Endodermal cell (in vitro differentiated cells): ENCODE measurements at regions not wholly inside any gene's neighbourhood (a gene's known extent, or its start where the extent isn't known, plus 50 kb on each side); places are given as distances from the start of the nearest gene placed in this dataset.

ENCODE experiments used
- DNase-seq: peaks from one replicate; pipeline ENCODE4 v3.0.0-alpha.2; 2017
- H3K27ac ChIP-seq: 2 replicates; pipeline ENCODE4 v1.5.1; 2013; ENCODE audit warnings: mild to moderate bottlenecking, low read depth, low read length, moderate library complexity
- H3K27me3 ChIP-seq: 2 replicates; pipeline ENCODE4 v1.6.1; 2013; ENCODE audit warnings: mild to moderate bottlenecking, low read length, moderate library complexity; ENCODE audit not compliant: insufficient read depth, control insufficient read depth, poor library complexity, severe bottlenecking
- H3K36me3 ChIP-seq: 2 replicates; pipeline ENCODE4 v1.7.0; 2013; ENCODE audit warnings: mild to moderate bottlenecking, low read length, moderate library complexity; ENCODE audit not compliant: control insufficient read depth, insufficient read depth
- H3K4me1 ChIP-seq: one replicate; pipeline ENCODE4 v1.7.0; 2013; ENCODE audit warnings: low read length; ENCODE audit not compliant: control insufficient read depth, insufficient read depth
- H3K4me3 ChIP-seq: 2 replicates; pipeline ENCODE4 v1.5.1; 2013; ENCODE audit warnings: mild to moderate bottlenecking, low read length, moderate library complexity
- H3K9ac ChIP-seq: 2 replicates; pipeline ENCODE4 v1.6.1; 2013; ENCODE audit warnings: mild to moderate bottlenecking, low read length, moderate library complexity; ENCODE audit not compliant: poor library complexity, severe bottlenecking; ENCODE audit errors: extremely low read depth
- H3K9me3 ChIP-seq: 2 replicates; pipeline ENCODE4 v1.6.1; 2013; ENCODE audit warnings: mild to moderate bottlenecking, low read length, moderate library complexity; ENCODE audit not compliant: control insufficient read depth
- H3K27ac Mint-ChIP-seq: 2 replicates; pipeline ENCODE4 v1.8.0; 2020; ENCODE audit warnings: mixed read lengths
- H3K27me3 Mint-ChIP-seq: 2 replicates; pipeline ENCODE4 v1.8.0; 2021; ENCODE audit warnings: mild to moderate bottlenecking, mixed read lengths; ENCODE audit not compliant: insufficient read depth
- H3K36me3 Mint-ChIP-seq: 2 replicates; pipeline ENCODE4 v1.8.0; 2020; ENCODE audit warnings: low read depth, mixed read lengths
- H3K4me1 Mint-ChIP-seq: 2 replicates; pipeline ENCODE4 v1.8.0; 2020; ENCODE audit warnings: mixed read lengths
- H3K4me3 Mint-ChIP-seq: 2 replicates; pipeline ENCODE4 v1.8.0; 2020; ENCODE audit warnings: mild to moderate bottlenecking, moderate library complexity, mixed read lengths
- H3K9me3 Mint-ChIP-seq: 2 replicates; pipeline ENCODE4 v1.8.0; 2020; ENCODE audit warnings: mild to moderate bottlenecking, mixed read lengths
- WGBS, 2 experiments: methylation state at CpG; one replicate each; pipeline versions ENCODE4 v1.1.5 to v1.1.7; 2013; ENCODE audit warnings: missing lambda C conversion rate in 2 of 2, mixed read lengths in 1 of 2; ENCODE audit not compliant: insufficient coverage in 1 of 2, insufficient read length in 1 of 2; 5-methylcytosine and 5-hydroxymethylcytosine counted together
- TF ChIP-seq, protein P1 (sequence below): fragments of 200-600 bp; sonication (generic); conservative IDR thresholded peaks from 2 replicates; pipeline ENCODE4 v1.5.0; 2021; ENCODE audit warnings: antibody characterized with exemption, mild to moderate bottlenecking

- H3K27me3 Mint-ChIP-seq = no peaks in the 10 kb centered on the region
- TF ChIP-seq, protein P1, sequence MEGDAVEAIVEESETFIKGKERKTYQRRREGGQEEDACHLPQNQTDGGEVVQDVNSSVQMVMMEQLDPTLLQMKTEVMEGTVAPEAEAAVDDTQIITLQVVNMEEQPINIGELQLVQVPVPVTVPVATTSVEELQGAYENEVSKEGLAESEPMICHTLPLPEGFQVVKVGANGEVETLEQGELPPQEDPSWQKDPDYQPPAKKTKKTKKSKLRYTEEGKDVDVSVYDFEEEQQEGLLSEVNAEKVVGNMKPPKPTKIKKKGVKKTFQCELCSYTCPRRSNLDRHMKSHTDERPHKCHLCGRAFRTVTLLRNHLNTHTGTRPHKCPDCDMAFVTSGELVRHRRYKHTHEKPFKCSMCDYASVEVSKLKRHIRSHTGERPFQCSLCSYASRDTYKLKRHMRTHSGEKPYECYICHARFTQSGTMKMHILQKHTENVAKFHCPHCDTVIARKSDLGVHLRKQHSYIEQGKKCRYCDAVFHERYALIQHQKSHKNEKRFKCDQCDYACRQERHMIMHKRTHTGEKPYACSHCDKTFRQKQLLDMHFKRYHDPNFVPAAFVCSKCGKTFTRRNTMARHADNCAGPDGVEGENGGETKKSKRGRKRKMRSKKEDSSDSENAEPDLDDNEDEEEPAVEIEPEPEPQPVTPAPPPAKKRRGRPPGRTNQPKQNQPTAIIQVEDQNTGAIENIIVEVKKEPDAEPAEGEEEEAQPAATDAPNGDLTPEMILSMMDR = no peak
- H3K4me3 Mint-ChIP-seq = no peak overlapping the region
- H3K27ac Mint-ChIP-seq = no peak overlapping the region
- H3K9me3 ChIP-seq = peaks cover 14% of the 10 kb centered on the region
- H3K27ac ChIP-seq = no peak overlapping the region
- no peaks in the 10 kb centered on the region for H3K36me3 ChIP-seq
- H3K9me3 Mint-ChIP-seq = peaks cover 11% of the 10 kb centered on the region
- peaks cover 2% of the 10 kb centered on the region for H3K4me1 Mint-ChIP-seq
- no peaks in the 10 kb centered on the region for H3K4me1 ChIP-seq
- H3K27me3 ChIP-seq = no peaks in the 10 kb centered on the region
- no peak overlapping the region for H3K9ac ChIP-seq
- 76 to 100% methylated on average over 1 of the region's 1 CpG for WGBS, 2 experiments
- H3K36me3 Mint-ChIP-seq = no peaks in the 10 kb centered on the region
- no peak for DNase-seq
- H3K4me3 ChIP-seq = no peak overlapping the region
Observed at GRCh38 chr21:17195351-17195750, 317.5 kb upstream of the CXADR start.

DNA sequence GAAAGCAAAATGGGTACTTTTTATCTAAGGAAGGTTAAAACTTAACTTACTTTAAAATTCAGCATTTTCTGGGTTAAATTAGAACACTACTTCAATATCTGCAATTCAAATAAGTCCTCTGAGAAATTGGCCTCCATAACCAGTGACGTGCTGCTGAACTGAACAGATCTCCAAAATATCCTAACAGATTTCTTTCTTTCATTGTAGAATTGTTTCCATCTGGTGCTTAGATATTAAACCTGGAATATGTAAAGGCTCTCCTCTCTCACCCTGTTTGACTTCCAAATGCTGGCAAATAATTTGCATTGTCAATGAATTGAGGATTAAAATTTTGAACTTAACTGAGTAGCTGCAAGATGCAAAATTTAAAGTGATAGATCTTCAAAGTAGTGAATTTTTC, 316.9 kb upstream of the CXADR start:
- Histone ChIP-seq H3K27me3 (no peaks in the 10 kb centered on the region), H3K27ac (no peak overlapping the region), H3K4me1 (no peaks in the 10 kb centered on the region), H3K9ac (no peak overlapping the region), H3K36me3 (no peaks in the 10 kb centered on the region), H3K9me3 (peaks cover 9% of the 10 kb centered on the region), H3K4me3 (no peak overlapping the region)
- Mint-ChIP-seq H3K27me3 (no peaks in the 10 kb centered on the region), H3K36me3 (no peaks in the 10 kb centered on the region), H3K4me1 (peaks cover 5% of the 10 kb centered on the region), H3K4me3 (no peak overlapping the region), H3K9me3 (peaks cover 8% of the 10 kb centered on the region), H3K27ac (no peak overlapping the region)
- WGBS, 2 experiments = 93% methylated on average over 1 of the region's 1 CpG; no CpG with 5 or more reads in 1 of the 2 experiments
- DNase-seq = no peak
- TF ChIP-seq, protein P1 = no peak

DNA sequence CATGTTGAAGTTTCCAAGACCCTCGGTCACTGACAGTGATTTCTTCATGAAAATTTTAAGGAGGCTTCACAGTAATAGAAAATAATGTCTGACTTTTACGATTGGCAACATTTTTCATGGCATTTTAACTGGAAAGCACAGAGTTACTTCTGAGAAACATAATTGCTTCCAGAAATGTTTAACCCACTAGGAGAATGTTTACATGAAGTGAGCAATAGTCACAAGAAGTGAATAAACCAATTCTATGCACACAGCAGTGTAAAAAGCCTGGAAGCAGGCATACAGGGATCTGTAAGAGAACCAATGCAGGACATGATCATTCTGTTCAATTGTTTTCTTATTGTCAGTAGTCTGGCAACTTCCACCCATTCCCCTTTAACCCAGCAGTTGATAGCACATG, 316.2 kb upstream of the CXADR start:
- H3K4me3 Mint-ChIP-seq = no peak overlapping the region
- H3K36me3 Mint-ChIP-seq = no peaks in the 10 kb centered on the region
- H3K27ac Mint-ChIP-seq = no peak overlapping the region
- TF ChIP-seq, protein P1 = no peak
- Histone ChIP-seq H3K4me1 (no peaks in the 10 kb centered on the region), H3K27me3 (no peaks in the 10 kb centered on the region), H3K9ac (no peak overlapping the region), H3K9me3 (peaks cover 3% of the 10 kb centered on the region), H3K4me3 (no peak overlapping the region), H3K27ac (no peak overlapping the region), H3K36me3 (no peaks in the 10 kb centered on the region)
- no peaks in the 10 kb centered on the region for H3K27me3 Mint-ChIP-seq
- peaks cover 2% of the 10 kb centered on the region for H3K9me3 Mint-ChIP-seq
- WGBS, 2 experiments = 96 to 100% methylated on average over 2 of the region's 2 CpGs
- peaks cover 9% of the 10 kb centered on the region for H3K4me1 Mint-ChIP-seq
- no peak for DNase-seq
